K562 (cell line): ENCODE measurements at regions not wholly inside any gene's neighbourhood (a gene's known extent, or its start where the extent isn't known, plus 50 kb on each side); places are given as distances from the start of the nearest gene placed in this dataset.
"Not testable (repeated sequence)": the region's sequence is repeated elsewhere in the genome, so short reads cannot be mapped to it uniquely, and the experiment has no call there.

Experiments used
- ATAC-seq: fragments of 200-7000 bp; cut with Tn5 transposase; 3 replicates; pipeline ENCODE4 v1.9.1; 2020; ENCODE audit warnings: moderate library complexity
- BruUV-seq: library from RNA; stranded (reverse); fragments of 400-500 nt; replicated peaks from 2 replicates; lab custom pipeline; 2021; lab: Mats Ljungman, UMichigan
- CTCF ChIA-PET: fragments of 300-600 bp; formaldehyde crosslinking; extraction: SDS; loops from one replicate; lab custom pipeline; 2021; ENCODE audit warnings: low intra/inter-chr PET ratio; lab: Yijun Ruan, JAX
- POLR2A ChIA-PET: fragments of 300-600, 350-650 bp; sonication (Branson Sonifier 250); formaldehyde crosslinking; extraction: SDS; loops from one replicate; lab custom pipeline; 2021; ENCODE audit warnings: antibody characterized with exemption, inconsistent platforms; lab: Yijun Ruan, JAX
- DNase-seq, 4 experiments: peaks; one replicate each; pipeline versions ENCODE4 v3.0.0 to v3.0.0-alpha.2; 2011 to 2018; ENCODE audit warnings: low spot score in 3 of 4, mixed read lengths in 3 of 4; ENCODE audit errors: extremely low read depth in 1 of 4
- FAIRE-seq: peaks from 2 replicates; lab custom pipeline; 2011; peaks lifted over from hg19 to GRCh38; lab: Jason Lieb, UNC
- H2AFZ ChIP-seq: 2 replicates; pipeline ENCODE4 v1.6.0; 2011; ENCODE audit warnings: low read depth, low read length, control low read depth, inconsistent platforms
- H3K27ac ChIP-seq: fragments of 200-600 bp; 3 replicates; pipeline ENCODE4 v1.8.0; 2011; ENCODE audit warnings: low read depth, mild to moderate bottlenecking, control low read depth, inconsistent platforms, low read length, moderate library complexity, mixed read lengths; ENCODE audit errors: extremely low read depth
- H3K27me3 ChIP-seq, 2 experiments: fragments of 300-600 bp in 1 of 2; 2 replicates in 1 of 2; 3 replicates in 1 of 2; pipeline versions ENCODE4 v1.6.0 to v1.8.0; 2011; ENCODE audit warnings: inconsistent platforms in 2 of 2, low read length in 2 of 2, mild to moderate bottlenecking in 1 of 2, mixed read lengths in 1 of 2, moderate library complexity in 1 of 2; ENCODE audit not compliant: control insufficient read depth in 2 of 2, insufficient read depth in 2 of 2
- H3K36me3 ChIP-seq: fragments of 300-600 bp; 3 replicates; pipeline ENCODE4 v1.8.0; 2011; ENCODE audit warnings: mild to moderate bottlenecking, low read length, inconsistent platforms; ENCODE audit not compliant: control insufficient read depth, insufficient read depth
- H3K4me1 ChIP-seq, 2 experiments: fragments of 200-600 bp in 1 of 2; replicated peaks in 1 of 2; 2 replicates in 1 of 2; 3 replicates in 1 of 2; pipeline versions ENCODE4 v1.5.1 to v1.8.0; 2011; ENCODE audit warnings: inconsistent platforms in 2 of 2, low read length in 2 of 2, mild to moderate bottlenecking in 1 of 2, mixed read lengths in 1 of 2, moderate library complexity in 1 of 2; ENCODE audit not compliant: control insufficient read depth in 2 of 2, insufficient read depth in 2 of 2
- H3K4me2 ChIP-seq: 2 replicates; pipeline ENCODE4 v1.6.1; 2011; ENCODE audit warnings: low read length, control low read depth, inconsistent platforms, mixed read lengths; ENCODE audit not compliant: insufficient read depth
- H3K4me3 ChIP-seq: fragments of 200-600 bp; sonication (generic), shearing (Covaris generic); 2 replicates; pipeline ENCODE4 v1.5.1; 2016; ENCODE audit warnings: control low read depth, inconsistent platforms
- H3K79me2 ChIP-seq: fragments of 200-600 bp; 3 replicates; pipeline ENCODE4 v1.8.0; 2011; ENCODE audit warnings: low read length, inconsistent platforms; ENCODE audit not compliant: control insufficient read depth, insufficient read depth
- H3K9ac ChIP-seq, 2 experiments: 2 replicates each; pipeline versions ENCODE4 v1.6.0 to v1.6.1; 2011; ENCODE audit warnings: low read depth in 2 of 2, low read length in 2 of 2, control low read depth in 1 of 2, inconsistent platforms in 1 of 2, mild to moderate bottlenecking in 1 of 2, mixed read lengths in 1 of 2; ENCODE audit not compliant: insufficient read depth in 1 of 2
- H3K9me1 ChIP-seq: one replicate; pipeline ENCODE4 v1.6.0; 2011; ENCODE audit warnings: inconsistent platforms, mild to moderate bottlenecking, low read length, moderate library complexity; ENCODE audit not compliant: control insufficient read depth, insufficient read depth
- H3K9me3 ChIP-seq: replicated peaks from 2 replicates; pipeline ENCODE4 v1.5.1; 2011; ENCODE audit warnings: low read depth, low read length, inconsistent platforms; ENCODE audit not compliant: control insufficient read depth, insufficient read depth
- H4K20me1 ChIP-seq: replicated peaks from 2 replicates; pipeline ENCODE4 v1.6.1; 2011; ENCODE audit warnings: low read length, inconsistent platforms, mixed read lengths; ENCODE audit not compliant: control insufficient read depth, insufficient read depth
- ARID3B ChIP-seq: fragments of 250-450 bp; sonication (Bioruptor Pico); IDR thresholded peaks from 2 replicates; pipeline ENCODE4 v1.4.0; 2020; ENCODE audit warnings: borderline replicate concordance
- FUS ChIP-seq: fragments of 200-400 bp; formaldehyde crosslinking; optimal IDR thresholded peaks from 2 replicates; pipeline ENCODE3; 2017; ENCODE audit warnings: low read depth, low read length
- HOMEZ ChIP-seq: fragments of 250-450 bp; sonication (Bioruptor Pico); IDR thresholded peaks from 2 replicates; pipeline ENCODE4 v1.4.0; 2020; ENCODE audit warnings: mild to moderate bottlenecking, moderate library complexity
- MTA2 ChIP-seq: fragments of 450-650 bp; IDR thresholded peaks from 2 replicates; pipeline ENCODE4 v1.6.1; 2016; ENCODE audit warnings: low read depth
- SRSF7 ChIP-seq: fragments of 200-400 bp; formaldehyde crosslinking; optimal IDR thresholded peaks from 2 replicates; pipeline ENCODE3; 2017; ENCODE audit warnings: mild to moderate bottlenecking, low read depth, low read length
- ZNF140 ChIP-seq: fragments of 250-450 bp; sonication (Bioruptor Pico); IDR thresholded peaks from 2 replicates; pipeline ENCODE4 v1.8.0; 2021; ENCODE audit warnings: moderate library complexity, mild to moderate bottlenecking, inconsistent platforms
- ZNF347 ChIP-seq: fragments of 450-650 bp; formaldehyde crosslinking; IDR thresholded peaks from 2 replicates; pipeline ENCODE4 v1.4.0; 2020; ENCODE audit warnings: low read depth, mild to moderate bottlenecking, moderate library complexity
- ZNF384 ChIP-seq: IDR thresholded peaks from 2 replicates; pipeline ENCODE4 v1.6.1; 2012; ENCODE audit warnings: low read depth, low read length, improper control_type of control experiment
- ZNF561 ChIP-seq: fragments of 450-650 bp; formaldehyde crosslinking; conservative IDR thresholded peaks from 2 replicates; pipeline ENCODE4 v1.4.0; 2020; ENCODE audit warnings: mild to moderate bottlenecking, moderate library complexity
- WGBS: fragments of 100-300 bp; shearing (Covaris generic); methylation state at CpG from one replicate; pipeline ENCODE4 v1.1.6; 2016; ENCODE audit warnings: low coverage, mixed read lengths; ENCODE audit not compliant: insufficient coverage; ENCODE audit errors: missing lambda C conversion rate; 5-methylcytosine and 5-hydroxymethylcytosine counted together
- in situ Hi-C: fragments of 300-500 bp; cut with MboI; formaldehyde crosslinking; loops from 4 replicates; pipeline ENCODE4 v1.15.0; 2018; ENCODE audit warnings: inconsistent platforms, mixed read lengths
- intact Hi-C: fragments of 100-400 bp; cut with micrococcal nuclease; formaldehyde crosslinking; loops from 2 replicates; pipeline ENCODE4 v1.14.2; 2022

- no peak for TF ChIP-seq ARID3B (CRISPR knock-in tag)
- no peak for TF ChIP-seq FUS
- no peak for TF ChIP-seq ZNF561 (CRISPR knock-in tag)
- no peak for TF ChIP-seq ZNF347 (CRISPR knock-in tag)
- TF ChIP-seq ZNF384: no peak
- no peak for TF ChIP-seq HOMEZ
- TF ChIP-seq ZNF140 (CRISPR knock-in tag): no peak
- TF ChIP-seq SRSF7: no peak
- no peak for TF ChIP-seq MTA2
These were observed 753.6 kb downstream of the BCKDHB start (continued) for GRCh38 chr6:80860107-80860506.

GRCh38 chr6:80847973-80848372 lies 741.5 kb downstream of the BCKDHB start:
- H3K36me3 ChIP-seq, intact Hi-C loops, FAIRE-seq, H3K27ac ChIP-seq, CTCF ChIA-PET, in situ Hi-C loops, H3K79me2 ChIP-seq, H4K20me1 ChIP-seq, H3K4me3 ChIP-seq, DNase-seq, H3K4me1 ChIP-seq, H3K4me2 ChIP-seq, BruUV-seq, H3K9me3 ChIP-seq, POLR2A ChIA-PET, H3K9ac ChIP-seq, H3K9me1 ChIP-seq, H3K27me3 ChIP-seq, H2AFZ ChIP-seq, ATAC-seq: not testable (repeated sequence)
- WGBS: under 1% methylated on average over 11 of the region's 12 CpGs
